Astrocyte (in vitro differentiated cells and primary cell): ENCODE measurements at regions not wholly inside any gene's neighbourhood (a gene's known extent, or its start where the extent isn't known, plus 50 kb on each side); places are given as distances from the start of the nearest gene placed in this dataset.

Experiments used
- CTCF ChIP-seq: IDR thresholded peaks from 2 replicates; pipeline ENCODE4 v1.5.1; 2011; ENCODE audit warnings: low read depth, mild to moderate bottlenecking, inconsistent platforms, low read length, moderate library complexity; ENCODE audit not compliant: insufficient read depth
- EZH2 ChIP-seq: IDR thresholded peaks from 2 replicates; pipeline ENCODE4 v1.6.1; 2012; ENCODE audit warnings: mild to moderate bottlenecking, low read length, inconsistent platforms; ENCODE audit not compliant: insufficient read depth

- TF ChIP-seq CTCF (no peak), EZH2 (no peak)
Observed at GRCh38 chr7:106423821-106424475, 139.2 kb upstream of the NAMPT start.
